Astrocyte (in vitro differentiated cells and primary cell): ENCODE measurements at regions not wholly inside any gene's neighbourhood (a gene's known extent, or its start where the extent isn't known, plus 50 kb on each side); places are given as distances from the start of the nearest gene placed in this dataset.

Experiments
- EZH2 ChIP-seq: IDR thresholded peaks from 2 replicates; pipeline ENCODE4 v1.6.1; 2012; ENCODE audit warnings: mild to moderate bottlenecking, low read length, inconsistent platforms; ENCODE audit not compliant: insufficient read depth
- TF ChIP-seq, protein P1 (sequence below): IDR thresholded peaks from 2 replicates; pipeline ENCODE4 v1.5.1; 2011; ENCODE audit warnings: low read depth, mild to moderate bottlenecking, inconsistent platforms, low read length, moderate library complexity; ENCODE audit not compliant: insufficient read depth

GRCh38 chr2:239561446-239562001 is 160.7 kb upstream of the HDAC4 start:
- TF ChIP-seq, protein P1, sequence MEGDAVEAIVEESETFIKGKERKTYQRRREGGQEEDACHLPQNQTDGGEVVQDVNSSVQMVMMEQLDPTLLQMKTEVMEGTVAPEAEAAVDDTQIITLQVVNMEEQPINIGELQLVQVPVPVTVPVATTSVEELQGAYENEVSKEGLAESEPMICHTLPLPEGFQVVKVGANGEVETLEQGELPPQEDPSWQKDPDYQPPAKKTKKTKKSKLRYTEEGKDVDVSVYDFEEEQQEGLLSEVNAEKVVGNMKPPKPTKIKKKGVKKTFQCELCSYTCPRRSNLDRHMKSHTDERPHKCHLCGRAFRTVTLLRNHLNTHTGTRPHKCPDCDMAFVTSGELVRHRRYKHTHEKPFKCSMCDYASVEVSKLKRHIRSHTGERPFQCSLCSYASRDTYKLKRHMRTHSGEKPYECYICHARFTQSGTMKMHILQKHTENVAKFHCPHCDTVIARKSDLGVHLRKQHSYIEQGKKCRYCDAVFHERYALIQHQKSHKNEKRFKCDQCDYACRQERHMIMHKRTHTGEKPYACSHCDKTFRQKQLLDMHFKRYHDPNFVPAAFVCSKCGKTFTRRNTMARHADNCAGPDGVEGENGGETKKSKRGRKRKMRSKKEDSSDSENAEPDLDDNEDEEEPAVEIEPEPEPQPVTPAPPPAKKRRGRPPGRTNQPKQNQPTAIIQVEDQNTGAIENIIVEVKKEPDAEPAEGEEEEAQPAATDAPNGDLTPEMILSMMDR = no peak
- no peak for TF ChIP-seq EZH2
